ENCODE measurements at regions not wholly inside any gene's neighbourhood (a gene's known extent, or its start where the extent isn't known, plus 50 kb on each side); places are given as distances from the start of the nearest gene placed in this dataset.

DNA sequence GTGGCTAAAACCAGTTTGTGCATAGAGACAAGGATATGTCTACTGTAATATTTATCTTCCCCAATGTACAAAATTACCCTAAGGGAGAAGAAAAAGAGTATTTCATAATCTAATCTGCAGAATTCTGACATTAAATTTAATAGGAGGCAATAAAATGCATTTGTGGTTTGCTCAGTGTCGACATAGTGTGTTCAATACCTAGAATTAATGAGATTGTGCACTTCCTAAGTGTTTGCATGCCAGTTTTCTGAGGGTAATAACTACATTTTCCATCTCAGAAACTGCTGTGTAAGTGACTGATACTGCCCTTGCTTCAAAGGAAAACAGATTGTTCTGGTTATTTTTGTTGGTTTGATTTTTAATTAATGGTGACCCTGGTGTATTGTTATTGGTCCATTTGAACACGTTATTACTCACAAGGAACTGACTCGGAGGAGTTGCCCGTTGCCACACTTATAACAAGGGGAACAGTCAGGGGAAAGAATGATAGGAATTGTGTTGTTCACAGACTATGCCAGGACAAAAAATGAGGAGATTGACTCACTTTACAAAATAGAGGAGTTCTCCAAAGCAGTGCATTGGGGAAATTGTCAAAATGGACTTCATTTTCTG lies 960.3 kb upstream of the TMEM132C start:
- Mint-ChIP-seq H3K27me3 (ENCODE audit: insufficient read depth, unreplicated experiment) (no peaks in the 10 kb centered on the region), H3K4me1 (ENCODE audit: insufficient read depth, unreplicated experiment) (peaks cover 10% of the 10 kb centered on the region), H3K4me3 (ENCODE audit: unreplicated experiment) (peak overlapping the region; percentile 38), H3K9me3 (ENCODE audit: unreplicated experiment) (no peaks in the 10 kb centered on the region), H3K27ac (ENCODE audit: low read depth, unreplicated experiment) (peak overlapping the region; percentile 84), H3K36me3 (ENCODE audit: insufficient read depth, unreplicated experiment) (no peaks in the 10 kb centered on the region)
- intact Hi-C loops (cut with micrococcal nuclease) = no loop called here
- CTCF ChIA-PET = interaction anchor here (1.9 kb wide), 1 partner anchor 14 kb away, joined by 6 read pairs; no protein-coding TSS in a partner anchor
- DNase-seq (ENCODE audit: unreplicated experiment) = no peak
- TF ChIP-seq, protein P1, sequence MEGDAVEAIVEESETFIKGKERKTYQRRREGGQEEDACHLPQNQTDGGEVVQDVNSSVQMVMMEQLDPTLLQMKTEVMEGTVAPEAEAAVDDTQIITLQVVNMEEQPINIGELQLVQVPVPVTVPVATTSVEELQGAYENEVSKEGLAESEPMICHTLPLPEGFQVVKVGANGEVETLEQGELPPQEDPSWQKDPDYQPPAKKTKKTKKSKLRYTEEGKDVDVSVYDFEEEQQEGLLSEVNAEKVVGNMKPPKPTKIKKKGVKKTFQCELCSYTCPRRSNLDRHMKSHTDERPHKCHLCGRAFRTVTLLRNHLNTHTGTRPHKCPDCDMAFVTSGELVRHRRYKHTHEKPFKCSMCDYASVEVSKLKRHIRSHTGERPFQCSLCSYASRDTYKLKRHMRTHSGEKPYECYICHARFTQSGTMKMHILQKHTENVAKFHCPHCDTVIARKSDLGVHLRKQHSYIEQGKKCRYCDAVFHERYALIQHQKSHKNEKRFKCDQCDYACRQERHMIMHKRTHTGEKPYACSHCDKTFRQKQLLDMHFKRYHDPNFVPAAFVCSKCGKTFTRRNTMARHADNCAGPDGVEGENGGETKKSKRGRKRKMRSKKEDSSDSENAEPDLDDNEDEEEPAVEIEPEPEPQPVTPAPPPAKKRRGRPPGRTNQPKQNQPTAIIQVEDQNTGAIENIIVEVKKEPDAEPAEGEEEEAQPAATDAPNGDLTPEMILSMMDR (IDR thresholded peaks at IDR 0.05; ENCODE audit: unreplicated experiment) = no peak
- no TSS peak for BruUV-seq (replicated peaks)
- POLR2A ChIA-PET = no interaction called here

DNA sequence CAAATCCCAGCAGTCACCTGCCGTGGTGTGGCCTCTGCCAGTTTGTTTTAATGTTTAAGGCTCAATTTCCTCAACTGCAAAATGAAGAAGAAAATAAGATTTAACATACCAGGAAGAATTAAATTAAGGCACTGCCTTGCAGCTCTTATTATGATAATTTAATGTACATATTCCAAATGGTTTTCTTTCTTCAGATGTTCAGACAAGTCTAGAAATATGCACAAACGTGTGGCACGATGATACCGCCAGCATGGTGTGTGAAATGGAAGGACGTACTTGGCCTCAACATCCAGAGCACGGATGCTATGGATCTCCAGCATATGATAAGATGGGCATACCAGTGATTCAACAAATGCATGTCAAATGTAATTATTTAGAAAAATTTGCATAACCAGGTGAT lies 959.4 kb upstream of the TMEM132C start:
- POLR2A ChIA-PET = no interaction called here

DNA sequence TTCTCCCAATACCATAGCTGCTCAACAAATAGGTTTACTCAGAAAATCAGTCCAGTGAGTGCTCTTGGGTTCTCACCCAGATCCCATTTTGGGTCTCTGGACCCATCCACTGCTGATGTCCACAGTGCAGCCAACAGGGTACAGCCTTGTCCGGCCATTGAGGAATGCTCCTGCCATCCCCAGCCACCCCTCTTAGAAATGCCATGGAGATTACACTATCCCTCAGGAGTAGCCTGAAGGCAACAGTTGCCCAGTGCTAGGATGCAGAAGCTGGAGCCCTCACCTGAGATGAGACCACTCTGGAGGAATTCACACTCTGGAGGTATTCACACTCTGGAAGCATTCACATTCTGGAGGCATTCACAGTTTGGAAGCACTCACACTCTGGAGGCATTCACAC lies 958.8 kb upstream of the TMEM132C start:
- no peak for DNase-seq (ENCODE audit: unreplicated experiment)
- H3K4me3 Mint-ChIP-seq (ENCODE audit: unreplicated experiment) = no peak overlapping the region
- no peaks in the 10 kb centered on the region for H3K36me3 Mint-ChIP-seq (ENCODE audit: insufficient read depth, unreplicated experiment)
- H3K27me3 Mint-ChIP-seq (ENCODE audit: insufficient read depth, unreplicated experiment) = no peaks in the 10 kb centered on the region
- CTCF ChIA-PET = interaction anchor here (0.6 to 1.9 kb wide), 2 partner anchors 15 to 1239 kb away, joined by 3 to 6 read pairs; no protein-coding TSS in a partner anchor
- TF ChIP-seq, protein P1 (IDR thresholded peaks at IDR 0.05; ENCODE audit: unreplicated experiment) = no peak
- no peaks in the 10 kb centered on the region for H3K9me3 Mint-ChIP-seq (ENCODE audit: unreplicated experiment)
- intact Hi-C loops (cut with micrococcal nuclease) = no loop called here
- no TSS peak for BruUV-seq (replicated peaks)
- POLR2A ChIA-PET = no interaction called here
- H3K4me1 Mint-ChIP-seq (ENCODE audit: insufficient read depth, unreplicated experiment) = peaks cover 10% of the 10 kb centered on the region
- no peak overlapping the region for H3K27ac Mint-ChIP-seq (ENCODE audit: low read depth, unreplicated experiment)

More for the DNA sequence above, 959.4 kb upstream of the TMEM132C start:
- BruUV-seq (replicated peaks) = no TSS peak
- Mint-ChIP-seq H3K9me3 (ENCODE audit: unreplicated experiment) (no peaks in the 10 kb centered on the region), H3K4me3 (ENCODE audit: unreplicated experiment) (no peak overlapping the region), H3K36me3 (ENCODE audit: insufficient read depth, unreplicated experiment) (no peaks in the 10 kb centered on the region), H3K27me3 (ENCODE audit: insufficient read depth, unreplicated experiment) (no peaks in the 10 kb centered on the region), H3K27ac (ENCODE audit: low read depth, unreplicated experiment) (peak overlapping the region; percentile 84), H3K4me1 (ENCODE audit: insufficient read depth, unreplicated experiment) (peaks cover 10% of the 10 kb centered on the region)
- intact Hi-C loops (cut with micrococcal nuclease) = no loop called here
- DNase-seq (ENCODE audit: unreplicated experiment) = no peak
- CTCF ChIA-PET = interaction anchor here (0.6 to 1.9 kb wide), 2 partner anchors 14 to 1238 kb away, joined by 3 to 6 read pairs; no protein-coding TSS in a partner anchor
- TF ChIP-seq, protein P1 (IDR thresholded peaks at IDR 0.05; ENCODE audit: unreplicated experiment) = no peak

DNA sequence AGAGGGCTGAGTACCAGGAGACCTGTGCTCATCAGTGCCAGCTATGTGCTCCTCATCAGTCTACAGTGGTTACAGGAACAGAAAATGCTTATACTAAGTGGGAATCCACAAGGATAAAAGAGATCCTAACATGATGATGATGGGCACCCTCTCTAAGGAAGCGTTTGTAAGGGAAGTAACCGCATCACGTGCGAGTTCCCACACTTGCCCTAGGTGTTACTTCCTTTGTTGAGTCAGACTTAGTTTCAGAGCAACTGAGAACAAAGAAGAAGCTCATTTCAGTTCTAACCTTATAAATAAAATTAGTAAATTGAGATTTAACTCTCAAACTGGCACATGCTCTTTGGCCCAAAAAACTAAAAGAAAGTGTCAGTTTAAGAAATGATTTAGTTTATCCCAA lies 956.4 kb upstream of the TMEM132C start:
- ChIA-PET POLR2A (no interaction called here), CTCF (interaction anchor here (0.7 kb wide), 1 partner anchor 202 kb away, joined by 3 read pairs; no protein-coding TSS in a partner anchor)
- TF ChIP-seq, protein P1 (IDR thresholded peaks at IDR 0.05; ENCODE audit: unreplicated experiment) = no peak
- H3K9me3 Mint-ChIP-seq (ENCODE audit: unreplicated experiment) = no peaks in the 10 kb centered on the region
- intact Hi-C loops (cut with micrococcal nuclease) = no loop called here
- H3K36me3 Mint-ChIP-seq (ENCODE audit: insufficient read depth, unreplicated experiment) = no peaks in the 10 kb centered on the region
- H3K4me1 Mint-ChIP-seq (ENCODE audit: insufficient read depth, unreplicated experiment) = peaks cover 10% of the 10 kb centered on the region
- no peak for DNase-seq (ENCODE audit: unreplicated experiment)
- H3K27me3 Mint-ChIP-seq (ENCODE audit: insufficient read depth, unreplicated experiment) = no peaks in the 10 kb centered on the region
- no TSS peak for BruUV-seq (replicated peaks)
- no peak overlapping the region for H3K27ac Mint-ChIP-seq (ENCODE audit: low read depth, unreplicated experiment)
- no peak overlapping the region for H3K4me3 Mint-ChIP-seq (ENCODE audit: unreplicated experiment)
